ENCODE measurements at regions not wholly inside any gene's neighbourhood (a gene's known extent, or its start where the extent isn't known, plus 50 kb on each side); places are given as distances from the start of the nearest gene placed in this dataset.

DNA sequence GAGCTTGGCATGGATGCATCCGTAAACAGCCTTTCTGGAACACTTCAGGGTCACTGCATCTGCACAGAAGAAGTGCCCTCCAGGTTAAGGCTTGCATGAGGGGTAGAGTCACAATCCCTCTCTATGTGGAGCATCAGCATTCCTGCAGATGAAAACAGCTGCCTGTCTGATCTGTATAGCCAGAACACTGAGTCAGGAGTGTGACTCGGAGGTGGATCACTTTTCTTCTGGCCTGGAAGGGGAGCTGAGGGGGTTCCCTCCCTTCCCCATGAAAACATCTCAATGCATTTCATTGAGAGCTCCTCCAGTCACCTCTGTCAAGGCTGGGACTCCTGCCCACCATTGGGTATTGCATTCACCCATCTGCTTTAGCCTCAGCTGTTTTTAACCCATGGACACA is 72.5 kb upstream of the SERPINE2 start:
- TF ChIP-seq, protein P1, sequence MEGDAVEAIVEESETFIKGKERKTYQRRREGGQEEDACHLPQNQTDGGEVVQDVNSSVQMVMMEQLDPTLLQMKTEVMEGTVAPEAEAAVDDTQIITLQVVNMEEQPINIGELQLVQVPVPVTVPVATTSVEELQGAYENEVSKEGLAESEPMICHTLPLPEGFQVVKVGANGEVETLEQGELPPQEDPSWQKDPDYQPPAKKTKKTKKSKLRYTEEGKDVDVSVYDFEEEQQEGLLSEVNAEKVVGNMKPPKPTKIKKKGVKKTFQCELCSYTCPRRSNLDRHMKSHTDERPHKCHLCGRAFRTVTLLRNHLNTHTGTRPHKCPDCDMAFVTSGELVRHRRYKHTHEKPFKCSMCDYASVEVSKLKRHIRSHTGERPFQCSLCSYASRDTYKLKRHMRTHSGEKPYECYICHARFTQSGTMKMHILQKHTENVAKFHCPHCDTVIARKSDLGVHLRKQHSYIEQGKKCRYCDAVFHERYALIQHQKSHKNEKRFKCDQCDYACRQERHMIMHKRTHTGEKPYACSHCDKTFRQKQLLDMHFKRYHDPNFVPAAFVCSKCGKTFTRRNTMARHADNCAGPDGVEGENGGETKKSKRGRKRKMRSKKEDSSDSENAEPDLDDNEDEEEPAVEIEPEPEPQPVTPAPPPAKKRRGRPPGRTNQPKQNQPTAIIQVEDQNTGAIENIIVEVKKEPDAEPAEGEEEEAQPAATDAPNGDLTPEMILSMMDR (IDR thresholded peaks at IDR 0.05; ENCODE audit: low read length): no peak
- no peak for TF ChIP-seq EZH2 (IDR thresholded peaks at IDR 0.05; ENCODE audit: borderline replicate concordance, low read length)

All from OCI-LY1 (cell line).